ENCODE measurements at regions not wholly inside any gene's neighbourhood (a gene's known extent, or its start where the extent isn't known, plus 50 kb on each side); places are given as distances from the start of the nearest gene placed in this dataset.

GRCh38 chr9:110112792-110113191 is 95.2 kb downstream of the C9orf152 start:
- ATAC-seq (replicated peaks; ENCODE audit: extremely low read depth, poor library complexity, severe bottlenecking) (no peak), DNase-seq (ENCODE audit: low spot score in 2 of 2) (no peak)
- H3K36me3 Mint-ChIP-seq (ENCODE audit: insufficient read depth), result peaks cover 1% of the 10 kb centered on the region
- H3K9me3 Mint-ChIP-seq, result no peaks in the 10 kb centered on the region
- no peak overlapping the region for H3K4me3 Mint-ChIP-seq
- H3K27ac Mint-ChIP-seq (ENCODE audit: low read depth), result no peak overlapping the region
- no peaks in the 10 kb centered on the region for H3K27me3 Mint-ChIP-seq
- H3K4me1 Mint-ChIP-seq, result no peaks in the 10 kb centered on the region

- Mint-ChIP-seq H3K4me3 (no peak overlapping the region), H3K4me1 (no peaks in the 10 kb centered on the region), H3K27me3 (no peaks in the 10 kb centered on the region), H3K9me3 (no peaks in the 10 kb centered on the region), H3K27ac (ENCODE audit: low read depth) (no peak overlapping the region), H3K36me3 (ENCODE audit: insufficient read depth) (peaks cover 1% of the 10 kb centered on the region)
- ATAC-seq (replicated peaks; ENCODE audit: extremely low read depth, poor library complexity, severe bottlenecking) (no peak), DNase-seq (ENCODE audit: low spot score in 2 of 2) (no peak)
Measured at GRCh38 chr9:110114086-110114858, 93.7 kb downstream of the C9orf152 start.

- H3K27me3 Mint-ChIP-seq, result no peaks in the 10 kb centered on the region
- H3K9me3 Mint-ChIP-seq, result no peaks in the 10 kb centered on the region
- no peak overlapping the region for H3K4me3 Mint-ChIP-seq
- H3K36me3 Mint-ChIP-seq (ENCODE audit: insufficient read depth), result peaks cover 1% of the 10 kb centered on the region
- H3K27ac Mint-ChIP-seq (ENCODE audit: low read depth), result no peak overlapping the region
- DNase-seq (ENCODE audit: low spot score in 2 of 2) (no peak), ATAC-seq (replicated peaks; ENCODE audit: extremely low read depth, poor library complexity, severe bottlenecking) (no peak)
- no peaks in the 10 kb centered on the region for H3K4me1 Mint-ChIP-seq
Measured at GRCh38 chr9:110114859-110115201, 93.1 kb downstream of the C9orf152 start.

GRCh38 chr9:110115341-110115820 is 92.6 kb downstream of the C9orf152 start:
- ATAC-seq (replicated peaks; ENCODE audit: extremely low read depth, poor library complexity, severe bottlenecking), result no peak
- peaks cover 1% of the 10 kb centered on the region for H3K36me3 Mint-ChIP-seq (ENCODE audit: insufficient read depth)
- H3K4me1 Mint-ChIP-seq, result no peaks in the 10 kb centered on the region
- H3K27me3 Mint-ChIP-seq, result no peaks in the 10 kb centered on the region
- no peaks in the 10 kb centered on the region for H3K9me3 Mint-ChIP-seq
- no peak overlapping the region for H3K27ac Mint-ChIP-seq (ENCODE audit: low read depth)
- DNase-seq (ENCODE audit: low spot score in 2 of 2), result no peak
- H3K4me3 Mint-ChIP-seq, result no peak overlapping the region

- Mint-ChIP-seq H3K4me3 (no peak overlapping the region), H3K27ac (ENCODE audit: low read depth) (no peak overlapping the region)
Measured at GRCh38 chr9:110115826-110116542, 92.0 kb downstream of the C9orf152 start.

GRCh38 chr9:110116543-110116885 is 91.4 kb downstream of the C9orf152 start:
- ATAC-seq (replicated peaks; ENCODE audit: extremely low read depth, poor library complexity, severe bottlenecking) (no peak), DNase-seq (ENCODE audit: low spot score in 2 of 2) (no peak)
- Mint-ChIP-seq H3K27me3 (no peaks in the 10 kb centered on the region), H3K4me3 (no peak overlapping the region), H3K4me1 (no peaks in the 10 kb centered on the region), H3K36me3 (ENCODE audit: insufficient read depth) (no peaks in the 10 kb centered on the region), H3K27ac (ENCODE audit: low read depth) (no peak overlapping the region), H3K9me3 (no peaks in the 10 kb centered on the region)

More at GRCh38 chr9:110115826-110116542, 92.0 kb downstream of the C9orf152 start:
- no peak for ATAC-seq (replicated peaks; ENCODE audit: extremely low read depth, poor library complexity, severe bottlenecking)
- no peaks in the 10 kb centered on the region for H3K9me3 Mint-ChIP-seq
- no peak for DNase-seq (ENCODE audit: low spot score in 2 of 2)
- H3K27me3 Mint-ChIP-seq, result no peaks in the 10 kb centered on the region
- H3K4me1 Mint-ChIP-seq, result no peaks in the 10 kb centered on the region
- no peaks in the 10 kb centered on the region for H3K36me3 Mint-ChIP-seq (ENCODE audit: insufficient read depth)

GRCh38 chr9:110121170-110121569 is 86.8 kb downstream of the C9orf152 start:
- DNase-seq (ENCODE audit: low spot score in 2 of 2), result no peak

GRCh38 chr9:110123341-110124095 is 84.4 kb downstream of the C9orf152 start:
- Mint-ChIP-seq H3K27me3 (no peaks in the 10 kb centered on the region), H3K4me1 (no peaks in the 10 kb centered on the region), H3K36me3 (ENCODE audit: insufficient read depth) (no peaks in the 10 kb centered on the region), H3K27ac (ENCODE audit: low read depth) (no peak overlapping the region), H3K4me3 (no peak overlapping the region), H3K9me3 (no peaks in the 10 kb centered on the region)
- ATAC-seq (replicated peaks; ENCODE audit: extremely low read depth, poor library complexity, severe bottlenecking) (no peak), DNase-seq (ENCODE audit: low spot score in 2 of 2) (no peak)

More at GRCh38 chr9:110121170-110121569, 86.8 kb downstream of the C9orf152 start:
- ATAC-seq (replicated peaks; ENCODE audit: extremely low read depth, poor library complexity, severe bottlenecking), result no peak
- no peak overlapping the region for H3K4me3 Mint-ChIP-seq
- H3K27me3 Mint-ChIP-seq, result no peaks in the 10 kb centered on the region
- H3K4me1 Mint-ChIP-seq, result no peaks in the 10 kb centered on the region
- H3K27ac Mint-ChIP-seq (ENCODE audit: low read depth), result no peak overlapping the region
- H3K36me3 Mint-ChIP-seq (ENCODE audit: insufficient read depth), result no peaks in the 10 kb centered on the region
- no peaks in the 10 kb centered on the region for H3K9me3 Mint-ChIP-seq

GRCh38 chr9:110124439-110124838 is 83.5 kb downstream of the C9orf152 start:
- ATAC-seq (replicated peaks; ENCODE audit: extremely low read depth, poor library complexity, severe bottlenecking), result no peak
- H3K4me3 Mint-ChIP-seq, result no peak overlapping the region
- no peaks in the 10 kb centered on the region for H3K9me3 Mint-ChIP-seq

GRCh38 chr9:110125207-110125751 is 82.7 kb downstream of the C9orf152 start:
- Mint-ChIP-seq H3K36me3 (ENCODE audit: insufficient read depth) (no peaks in the 10 kb centered on the region), H3K27me3 (no peaks in the 10 kb centered on the region), H3K4me1 (no peaks in the 10 kb centered on the region), H3K27ac (ENCODE audit: low read depth) (no peak overlapping the region), H3K9me3 (no peaks in the 10 kb centered on the region), H3K4me3 (no peak overlapping the region)
- ATAC-seq (replicated peaks; ENCODE audit: extremely low read depth, poor library complexity, severe bottlenecking) (no peak), DNase-seq (ENCODE audit: low spot score in 2 of 2) (no peak)

More at GRCh38 chr9:110124439-110124838, 83.5 kb downstream of the C9orf152 start:
- H3K27me3 Mint-ChIP-seq, result no peaks in the 10 kb centered on the region
- no peak for DNase-seq (ENCODE audit: low spot score in 2 of 2)
- H3K36me3 Mint-ChIP-seq (ENCODE audit: insufficient read depth), result no peaks in the 10 kb centered on the region
- H3K4me1 Mint-ChIP-seq, result no peaks in the 10 kb centered on the region
- H3K27ac Mint-ChIP-seq (ENCODE audit: low read depth), result no peak overlapping the region

- no peak overlapping the region for H3K27ac Mint-ChIP-seq (ENCODE audit: low read depth)
Measured at GRCh38 chr9:110125763-110126351, 82.1 kb downstream of the C9orf152 start.

GRCh38 chr9:110126499-110126941 is 81.4 kb downstream of the C9orf152 start:
- ATAC-seq (replicated peaks; ENCODE audit: extremely low read depth, poor library complexity, severe bottlenecking) (no peak), DNase-seq (ENCODE audit: low spot score in 2 of 2) (no peak)
- Mint-ChIP-seq H3K4me1 (no peaks in the 10 kb centered on the region), H3K36me3 (ENCODE audit: insufficient read depth) (no peaks in the 10 kb centered on the region), H3K27me3 (no peaks in the 10 kb centered on the region), H3K4me3 (no peak overlapping the region), H3K27ac (ENCODE audit: low read depth) (no peak overlapping the region), H3K9me3 (no peaks in the 10 kb centered on the region)

More at GRCh38 chr9:110125763-110126351, 82.1 kb downstream of the C9orf152 start:
- Mint-ChIP-seq H3K36me3 (ENCODE audit: insufficient read depth) (no peaks in the 10 kb centered on the region), H3K4me1 (no peaks in the 10 kb centered on the region), H3K27me3 (no peaks in the 10 kb centered on the region), H3K9me3 (no peaks in the 10 kb centered on the region), H3K4me3 (no peak overlapping the region)
- ATAC-seq (replicated peaks; ENCODE audit: extremely low read depth, poor library complexity, severe bottlenecking) (no peak), DNase-seq (ENCODE audit: low spot score in 2 of 2) (no peak)
